GM18907 (cell line): ENCODE measurements at regions not wholly inside any gene's neighbourhood (a gene's known extent, or its start where the extent isn't known, plus 50 kb on each side); places are given as distances from the start of the nearest gene placed in this dataset.

Source experiments
- ATAC-seq: cut with Tn5 transposase; IDR thresholded peaks from one replicate; pipeline ENCODE4 v1.9.1; 2021; ENCODE audit warnings: mild to moderate bottlenecking, moderate library complexity; ENCODE audit not compliant: unreplicated experiment

GRCh38 chr11:13907678-13908077 lies 54.8 kb upstream of the SPON1 start:
- no peak for ATAC-seq

GRCh38 chr11:13908535-13908934 lies 54.0 kb upstream of the SPON1 start:
- no peak for ATAC-seq
